Cardiac fibroblast (primary cell): ENCODE measurements at regions not wholly inside any gene's neighbourhood (a gene's known extent, or its start where the extent isn't known, plus 50 kb on each side); places are given as distances from the start of the nearest gene placed in this dataset.

Experiments used
- DNase-seq, 2 donors: peaks; one replicate each; pipeline versions ENCODE4 v3.0.0 to v3.0.0-alpha.2; 2010; ENCODE audit warnings: low read depth in 2 of 2
- H3K4me3 ChIP-seq, 2 donors: replicated peaks in 1 of 2; 1 replicate in 1 of 2; 2 replicates in 1 of 2; pipeline ENCODE4 v1.5.1; 2011; ENCODE audit warnings: low read depth in 2 of 2, low read length in 2 of 2, mild to moderate bottlenecking in 2 of 2, moderate library complexity in 1 of 2
- CTCF ChIP-seq: IDR thresholded peaks from one replicate; pipeline ENCODE4 v1.5.1; 2011; ENCODE audit warnings: low read depth, mild to moderate bottlenecking, low read length, inconsistent platforms

GRCh38 chr6:88358846-88359245, 192.7 kb upstream of the CNR1 start:
- peak in 1 of 2 donors; percentile 82 for DNase-seq
- H3K4me3 ChIP-seq: no peak overlapping the region
- no peak for TF ChIP-seq CTCF

- H3K4me3 ChIP-seq: no peak overlapping the region
- no peak for TF ChIP-seq CTCF
- peak; percentile 58 to 93 for DNase-seq
These were observed 183.4 kb upstream of the CNR1 start for GRCh38 chr6:88349511-88349910.

GRCh38 chr6:88342336-88342735, 176.2 kb upstream of the CNR1 start:
- H3K4me3 ChIP-seq: no peak overlapping the region
- DNase-seq: no peak
- TF ChIP-seq CTCF: no peak

GRCh38 chr6:88339761-88340160, 173.6 kb upstream of the CNR1 start:
- H3K4me3 ChIP-seq: no peak overlapping the region
- no peak for TF ChIP-seq CTCF
- peak in 1 of 2 donors; percentile 18 for DNase-seq

GRCh38 chr6:88321306-88321705, 155.2 kb upstream of the CNR1 start:
- DNase-seq: no peak
- TF ChIP-seq CTCF: no peak
- no peak overlapping the region for H3K4me3 ChIP-seq

GRCh38 chr6:88311561-88311960, 145.4 kb upstream of the CNR1 start:
- no peak for DNase-seq
- no peak for TF ChIP-seq CTCF

GRCh38 chr6:88304520-88304919, 138.4 kb upstream of the CNR1 start:
- no peak for TF ChIP-seq CTCF
- no peak for DNase-seq
- no peak overlapping the region for H3K4me3 ChIP-seq

More at GRCh38 chr6:88311561-88311960, 145.4 kb upstream of the CNR1 start:
- H3K4me3 ChIP-seq: no peak overlapping the region
